ENCODE measurements at regions not wholly inside any gene's neighbourhood (a gene's known extent, or its start where the extent isn't known, plus 50 kb on each side); places are given as distances from the start of the nearest gene placed in this dataset.

DNA sequence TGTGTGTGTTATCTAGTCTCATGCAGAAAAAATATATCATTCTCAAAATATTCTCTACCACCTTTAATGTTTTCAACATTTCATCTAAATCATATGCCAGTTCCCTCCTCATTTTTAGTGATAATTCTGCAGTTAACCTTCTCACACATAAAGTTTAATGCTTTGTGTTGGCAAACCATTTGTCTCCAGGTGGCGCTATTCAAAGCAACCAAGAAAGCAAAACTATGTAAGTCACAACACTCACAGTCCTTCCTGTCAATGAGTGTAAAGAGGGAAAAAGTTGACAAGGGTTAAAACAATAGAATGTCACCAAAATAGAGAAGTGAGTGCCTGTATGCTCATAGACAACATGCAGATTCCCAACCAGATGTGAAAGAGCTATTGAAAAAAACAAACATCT lies 961.6 kb upstream of the LRRTM1 start:
- intact Hi-C loops (cut with micrococcal nuclease; ENCODE audit: unreplicated experiment), result no loop called here
- ChIA-PET POLR2A (interaction anchor here (0.6 kb wide), 1 partner anchor 940 kb away, joined by 3 read pairs; no protein-coding TSS in a partner anchor), RAD21 (ENCODE audit: unreplicated experiment) (no interaction called here), CTCF (interaction anchor here (0.6 to 1.4 kb wide), 5 partner anchors 8 to 53 kb away, joined by 3 to 6 read pairs (median 3); no protein-coding TSS in a partner anchor), SMC1A (ENCODE audit: uncharacterized antibody, unreplicated experiment) (interaction anchor here (0.8 to 2.3 kb wide), 2 partner anchors 12 to 46 kb away, joined by 3 to 6 read pairs; no protein-coding TSS in a partner anchor)
- Histone ChIP-seq H4K20me1 (ENCODE audit: control insufficient read depth, insufficient read depth) (no peaks in the 10 kb centered on the region), H3K9ac (ENCODE audit: control insufficient read depth, insufficient read depth, low read length) (no peak overlapping the region), H3K4me1 (ENCODE audit: control insufficient read depth, insufficient read depth, low read length) (no peaks in the 10 kb centered on the region), H2AFZ (ENCODE audit: control insufficient read depth, low read depth, low read length) (no peak overlapping the region), H3K36me3 (ENCODE audit: control insufficient read depth in 2 of 2, insufficient read depth in 2 of 2, low read length in 1 of 2) (no peaks in the 10 kb centered on the region), H3K27ac (ENCODE audit: control insufficient read depth, insufficient read depth) (no peak overlapping the region), H3K79me2 (ENCODE audit: control insufficient read depth, insufficient read depth, low read length) (no peaks in the 10 kb centered on the region), H3K9me3 (replicated peaks; ENCODE audit: control insufficient read depth, insufficient read depth, low read length) (no peaks in the 10 kb centered on the region), H3K27me3 (replicated peaks in 1 of 2; ENCODE audit: control insufficient read depth in 2 of 2, insufficient read depth in 2 of 2, low read length in 1 of 2) (no peaks in the 10 kb centered on the region), H3K4me3 (no peak overlapping the region), H3K4me2 (ENCODE audit: control insufficient read depth, insufficient read depth) (no peak overlapping the region)
- in situ Hi-C loops (cut with MboI), result no loop called here
- DNase-seq (ENCODE audit: low read depth, low spot score), result no peak
- no peak for FAIRE-seq
- 0% methylated on average over 1 of the region's 1 CpG for WGBS (ENCODE audit: insufficient coverage, insufficient replicate concordance, low lambda C conversion rate, missing lambda C conversion rate)
- peak; percentile 69 for ATAC-seq
- no peak for TF ChIP-seq TAF1 (IDR thresholded peaks at IDR 0.05; ENCODE audit: borderline replicate concordance, low read depth, low read length)
- TF ChIP-seq TBL1XR1 (IDR thresholded peaks at IDR 0.05; ENCODE audit: low read depth, low read length), result no peak
- TF ChIP-seq BRCA1 (IDR thresholded peaks at IDR 0.05; ENCODE audit: low read depth, low read length), result no peak
- TF ChIP-seq, protein P1, sequence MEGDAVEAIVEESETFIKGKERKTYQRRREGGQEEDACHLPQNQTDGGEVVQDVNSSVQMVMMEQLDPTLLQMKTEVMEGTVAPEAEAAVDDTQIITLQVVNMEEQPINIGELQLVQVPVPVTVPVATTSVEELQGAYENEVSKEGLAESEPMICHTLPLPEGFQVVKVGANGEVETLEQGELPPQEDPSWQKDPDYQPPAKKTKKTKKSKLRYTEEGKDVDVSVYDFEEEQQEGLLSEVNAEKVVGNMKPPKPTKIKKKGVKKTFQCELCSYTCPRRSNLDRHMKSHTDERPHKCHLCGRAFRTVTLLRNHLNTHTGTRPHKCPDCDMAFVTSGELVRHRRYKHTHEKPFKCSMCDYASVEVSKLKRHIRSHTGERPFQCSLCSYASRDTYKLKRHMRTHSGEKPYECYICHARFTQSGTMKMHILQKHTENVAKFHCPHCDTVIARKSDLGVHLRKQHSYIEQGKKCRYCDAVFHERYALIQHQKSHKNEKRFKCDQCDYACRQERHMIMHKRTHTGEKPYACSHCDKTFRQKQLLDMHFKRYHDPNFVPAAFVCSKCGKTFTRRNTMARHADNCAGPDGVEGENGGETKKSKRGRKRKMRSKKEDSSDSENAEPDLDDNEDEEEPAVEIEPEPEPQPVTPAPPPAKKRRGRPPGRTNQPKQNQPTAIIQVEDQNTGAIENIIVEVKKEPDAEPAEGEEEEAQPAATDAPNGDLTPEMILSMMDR (IDR thresholded peaks at IDR 0.05 in 2 of 3, conservative IDR thresholded peaks at IDR 0.05 in 1 of 3; ENCODE audit: control insufficient read depth in 2 of 3, extremely low read depth in 1 of 3, insufficient read depth in 1 of 3, low read depth in 3 of 3, low read length in 3 of 3), result peak; percentile 14 to 52 (median 44); a peak in 4 of 6 replicates
- TF ChIP-seq, protein P2, sequence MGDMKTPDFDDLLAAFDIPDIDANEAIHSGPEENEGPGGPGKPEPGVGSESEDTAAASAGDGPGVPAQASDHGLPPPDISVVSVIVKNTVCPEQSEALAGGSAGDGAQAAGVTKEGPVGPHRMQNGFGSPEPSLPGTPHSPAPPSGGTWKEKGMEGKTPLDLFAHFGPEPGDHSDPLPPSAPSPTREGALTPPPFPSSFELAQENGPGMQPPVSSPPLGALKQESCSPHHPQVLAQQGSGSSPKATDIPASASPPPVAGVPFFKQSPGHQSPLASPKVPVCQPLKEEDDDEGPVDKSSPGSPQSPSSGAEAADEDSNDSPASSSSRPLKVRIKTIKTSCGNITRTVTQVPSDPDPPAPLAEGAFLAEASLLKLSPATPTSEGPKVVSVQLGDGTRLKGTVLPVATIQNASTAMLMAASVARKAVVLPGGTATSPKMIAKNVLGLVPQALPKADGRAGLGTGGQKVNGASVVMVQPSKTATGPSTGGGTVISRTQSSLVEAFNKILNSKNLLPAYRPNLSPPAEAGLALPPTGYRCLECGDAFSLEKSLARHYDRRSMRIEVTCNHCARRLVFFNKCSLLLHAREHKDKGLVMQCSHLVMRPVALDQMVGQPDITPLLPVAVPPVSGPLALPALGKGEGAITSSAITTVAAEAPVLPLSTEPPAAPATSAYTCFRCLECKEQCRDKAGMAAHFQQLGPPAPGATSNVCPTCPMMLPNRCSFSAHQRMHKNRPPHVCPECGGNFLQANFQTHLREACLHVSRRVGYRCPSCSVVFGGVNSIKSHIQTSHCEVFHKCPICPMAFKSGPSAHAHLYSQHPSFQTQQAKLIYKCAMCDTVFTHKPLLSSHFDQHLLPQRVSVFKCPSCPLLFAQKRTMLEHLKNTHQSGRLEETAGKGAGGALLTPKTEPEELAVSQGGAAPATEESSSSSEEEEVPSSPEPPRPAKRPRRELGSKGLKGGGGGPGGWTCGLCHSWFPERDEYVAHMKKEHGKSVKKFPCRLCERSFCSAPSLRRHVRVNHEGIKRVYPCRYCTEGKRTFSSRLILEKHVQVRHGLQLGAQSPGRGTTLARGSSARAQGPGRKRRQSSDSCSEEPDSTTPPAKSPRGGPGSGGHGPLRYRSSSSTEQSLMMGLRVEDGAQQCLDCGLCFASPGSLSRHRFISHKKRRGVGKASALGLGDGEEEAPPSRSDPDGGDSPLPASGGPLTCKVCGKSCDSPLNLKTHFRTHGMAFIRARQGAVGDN (IDR thresholded peaks at IDR 0.05), result no peak
- TF ChIP-seq SRF (IDR thresholded peaks at IDR 0.05; ENCODE audit: low read depth in 2 of 2, low read length in 2 of 2), result no peak
- TF ChIP-seq SIN3A (IDR thresholded peaks at IDR 0.05; ENCODE audit: low read depth, low read length), result no peak
- TF ChIP-seq MEF2B (IDR thresholded peaks at IDR 0.05; ENCODE audit: partially characterized antibody, poor library complexity, severe bottlenecking), result no peak
- TF ChIP-seq ASH2L (IDR thresholded peaks at IDR 0.05; ENCODE audit: borderline replicate concordance, low read depth), result no peak
- TF ChIP-seq KDM1A (IDR thresholded peaks at IDR 0.05; ENCODE audit: borderline replicate concordance), result no peak
- peak; percentile 35; the same call in 1 of the 2 replicates for TF ChIP-seq SMC3 (IDR thresholded peaks at IDR 0.05; ENCODE audit: borderline replicate concordance, low read length)
- TF ChIP-seq ZBTB40 (IDR thresholded peaks at IDR 0.05; ENCODE audit: borderline replicate concordance), result no peak
- no peak for TF ChIP-seq BACH1 (IDR thresholded peaks at IDR 0.05; ENCODE audit: borderline replicate concordance)
- BruUV-seq (replicated peaks), result no TSS peak
